8988T (cell line): ENCODE measurements at regions not wholly inside any gene's neighbourhood (a gene's known extent, or its start where the extent isn't known, plus 50 kb on each side); places are given as distances from the start of the nearest gene placed in this dataset.
"Not testable (repeated sequence)": the region's sequence is repeated elsewhere in the genome, so short reads cannot be mapped to it uniquely, and the experiment has no call there.

ENCODE experiments used
- DNase-seq: peaks from one replicate; pipeline ENCODE4 v3.0.0; 2011

DNA sequence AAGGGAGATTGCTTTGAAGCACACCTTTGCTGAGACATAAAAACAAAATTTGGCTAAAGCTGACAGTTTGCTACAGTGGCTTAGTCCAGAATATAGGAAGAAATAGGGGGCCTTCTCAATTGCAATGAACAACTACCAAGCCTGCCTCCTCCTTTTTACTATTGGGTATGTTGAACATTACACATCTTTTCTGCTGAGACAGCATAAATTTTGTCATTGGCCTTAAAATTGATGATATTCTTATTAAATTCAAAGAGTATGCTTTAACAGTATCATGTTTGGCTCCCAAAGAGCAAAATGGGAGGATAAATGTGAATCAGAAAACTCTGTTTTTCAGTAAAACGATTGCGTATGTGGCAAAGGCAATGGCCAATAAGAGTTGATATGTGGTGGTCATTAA lies 721.9 kb upstream of the IGFBP7 start:
- no peak for DNase-seq

DNA sequence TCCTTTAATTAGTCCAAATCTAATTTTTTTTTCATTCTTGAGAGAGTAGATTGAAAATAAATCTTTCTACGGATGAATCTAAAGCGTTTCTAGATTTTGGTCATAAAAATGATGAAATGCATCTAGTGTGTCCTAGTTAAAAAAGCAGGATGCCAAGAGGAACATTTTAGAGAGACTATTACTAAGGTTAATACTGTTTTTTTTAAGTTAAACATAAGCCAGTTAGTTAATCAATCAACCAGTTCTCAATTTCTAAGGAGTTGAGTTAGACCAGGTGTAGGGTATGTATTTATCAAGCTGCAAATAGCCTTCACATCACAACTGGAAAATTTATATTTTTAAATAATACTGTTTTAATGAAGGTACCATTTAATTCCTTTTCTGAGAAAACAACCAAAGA lies 679.5 kb upstream of the IGFBP7 start:
- DNase-seq: no peak

DNA sequence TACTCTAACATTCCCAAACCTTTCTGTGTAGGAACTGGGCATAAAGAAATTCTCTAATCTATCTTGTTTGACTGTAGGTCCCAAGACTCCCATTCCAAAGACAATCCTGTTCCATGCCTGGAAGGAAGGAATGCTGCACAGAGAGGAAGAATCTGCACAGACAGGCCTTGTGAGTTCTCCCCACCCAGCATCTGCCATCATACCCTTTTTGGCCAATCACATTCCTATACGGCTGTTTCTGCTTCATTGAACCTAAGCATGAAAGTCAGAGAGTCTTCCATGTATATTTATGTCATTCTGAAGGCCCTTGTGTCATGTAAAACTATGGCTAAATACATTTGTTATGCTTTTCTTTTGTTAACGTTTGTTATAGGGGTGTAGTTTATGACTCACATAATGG lies 667.7 kb upstream of the IGFBP7 start:
- DNase-seq: no peak

DNA sequence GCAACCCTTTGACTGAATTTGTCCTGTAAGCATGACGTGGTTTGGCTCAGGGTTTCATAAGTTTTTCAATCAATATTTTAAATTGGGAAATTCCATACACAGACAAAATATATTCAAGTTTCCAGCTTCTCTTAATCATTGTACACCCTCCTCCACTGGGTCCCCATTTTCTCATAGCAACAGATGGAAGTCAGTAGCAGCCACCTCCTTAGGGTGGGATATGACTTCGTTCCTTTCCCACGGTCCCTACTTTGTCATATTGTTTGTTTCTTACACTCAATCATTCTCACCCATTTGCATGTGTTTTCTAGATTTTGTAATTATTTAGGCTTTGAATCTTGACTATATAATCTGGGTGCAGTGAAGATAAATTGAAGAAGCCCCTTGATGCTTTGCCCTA lies 664.5 kb upstream of the IGFBP7 start:
- no peak for DNase-seq

DNA sequence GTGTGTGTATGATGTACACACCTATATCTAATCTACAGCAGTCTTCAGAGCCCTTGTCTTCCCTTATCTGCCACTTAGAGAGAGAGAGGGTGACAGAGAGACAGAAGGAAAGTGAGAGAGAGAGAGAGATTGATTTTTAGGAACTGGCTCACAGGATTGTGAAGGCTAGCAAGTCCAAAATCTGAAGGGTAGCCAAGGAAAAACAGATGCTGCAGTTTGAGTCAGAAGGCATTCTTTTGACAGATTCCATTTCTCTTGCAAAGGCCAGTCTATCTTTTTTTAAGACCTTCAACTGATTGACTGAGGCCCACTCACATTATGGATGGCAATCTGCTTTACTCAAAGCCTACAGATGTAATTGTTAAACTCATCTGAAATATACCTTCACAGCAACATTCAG lies 664.0 kb upstream of the IGFBP7 start:
- DNase-seq: no peak

DNA sequence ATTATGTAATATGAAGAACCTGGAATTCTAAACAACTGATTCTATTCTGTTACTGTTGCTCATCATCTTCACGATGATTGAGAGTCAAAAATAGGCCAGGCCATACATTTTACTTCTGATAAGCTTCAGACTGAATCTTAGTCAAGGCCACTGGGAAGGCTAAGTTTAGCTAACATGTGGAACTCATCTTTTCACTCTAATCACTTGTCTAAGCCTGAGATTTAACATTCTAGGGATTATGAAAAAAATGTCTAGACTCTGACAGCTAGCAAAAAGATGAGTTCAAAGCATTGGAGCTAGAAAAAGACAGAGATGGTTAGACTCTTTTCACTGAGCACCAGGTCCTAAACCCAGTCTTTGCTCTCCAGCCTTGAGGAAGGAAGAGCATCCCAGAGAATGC lies 656.2 kb upstream of the IGFBP7 start:
- no peak for DNase-seq

DNA sequence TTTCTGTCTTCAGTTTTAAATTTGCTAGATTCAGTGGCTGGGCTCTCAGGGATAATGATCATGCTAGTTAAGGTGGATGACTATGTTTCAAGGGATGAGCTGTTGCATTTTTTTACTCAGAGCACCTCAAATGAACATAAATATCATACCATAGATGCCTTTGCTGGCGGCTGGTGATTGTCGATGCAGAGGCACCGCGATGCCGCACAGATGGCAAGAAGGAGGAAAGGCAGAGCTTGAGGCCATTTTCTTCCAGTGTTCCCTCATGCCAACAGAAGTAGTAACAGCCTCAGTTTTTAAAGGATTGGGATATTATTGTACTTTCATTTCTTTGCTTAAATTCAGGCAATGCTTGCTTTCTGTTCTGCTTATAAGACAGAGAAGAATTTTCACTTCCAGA lies 654.7 kb upstream of the IGFBP7 start:
- DNase-seq: no peak

DNA sequence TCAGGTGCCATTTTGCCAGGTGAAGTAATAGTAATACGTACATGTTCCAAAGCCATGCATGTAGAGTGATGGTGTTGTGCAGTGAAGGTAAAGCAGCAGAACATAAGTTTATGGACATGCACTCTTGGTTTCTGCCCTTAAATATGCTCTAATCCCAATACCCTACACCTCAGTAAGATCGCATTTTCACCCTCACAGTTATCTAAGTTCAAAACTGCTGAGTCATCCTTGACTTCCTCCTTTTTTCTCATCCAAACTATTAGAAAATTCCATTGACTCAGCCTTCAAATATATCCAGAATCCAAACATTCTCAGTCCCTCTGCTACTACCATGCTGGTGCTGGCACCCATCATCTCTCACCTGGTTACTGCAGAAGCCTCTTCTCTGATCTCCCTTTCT lies 652.9 kb upstream of the IGFBP7 start:
- peak; percentile 3 for DNase-seq

DNA sequence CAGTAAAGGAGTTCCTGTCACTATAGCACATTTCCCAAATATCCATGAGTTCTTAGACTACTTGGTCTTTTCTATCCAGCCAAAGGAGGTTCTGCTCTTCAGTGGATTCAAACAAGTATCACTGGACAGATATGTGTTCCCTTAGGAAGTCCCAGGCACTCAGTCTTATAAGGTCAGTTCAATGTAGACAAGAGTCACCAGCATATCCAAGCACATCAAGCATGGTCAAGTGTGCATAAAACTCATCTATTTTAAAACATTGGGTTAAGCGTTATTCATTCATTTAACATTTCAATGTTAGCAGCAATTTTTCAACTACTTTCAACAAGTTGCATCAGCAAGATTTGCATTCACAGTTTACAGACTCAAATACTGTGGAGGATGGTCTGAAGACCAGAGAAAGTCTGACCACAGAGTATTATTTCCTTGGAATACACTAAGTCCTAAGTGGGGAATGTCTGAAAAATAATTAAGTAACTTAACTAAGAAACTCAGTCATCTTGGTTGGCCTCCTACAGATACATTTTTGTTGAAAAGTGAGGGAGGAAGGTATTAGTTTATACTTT lies 630.5 kb upstream of the IGFBP7 start:
- no peak for DNase-seq

DNA sequence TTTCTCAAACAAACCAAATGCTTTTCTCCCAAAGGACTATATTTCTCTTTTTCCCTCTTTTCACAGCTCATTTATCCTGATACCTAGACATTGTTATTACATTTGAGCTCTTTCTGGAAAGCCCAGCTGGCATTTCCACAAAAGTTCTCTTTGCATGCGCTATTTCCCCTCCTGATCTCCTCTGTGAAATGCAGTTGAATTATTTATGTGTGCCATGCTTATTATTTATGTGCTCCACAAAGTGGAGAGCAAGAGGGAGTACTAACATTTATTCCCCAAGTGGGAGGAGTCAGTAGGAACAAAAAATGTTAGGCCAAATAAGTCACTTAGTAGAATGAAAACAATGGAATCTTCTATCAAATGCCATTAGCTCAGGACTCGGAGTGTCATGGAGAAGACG lies 626.6 kb upstream of the IGFBP7 start:
- no peak for DNase-seq

DNA sequence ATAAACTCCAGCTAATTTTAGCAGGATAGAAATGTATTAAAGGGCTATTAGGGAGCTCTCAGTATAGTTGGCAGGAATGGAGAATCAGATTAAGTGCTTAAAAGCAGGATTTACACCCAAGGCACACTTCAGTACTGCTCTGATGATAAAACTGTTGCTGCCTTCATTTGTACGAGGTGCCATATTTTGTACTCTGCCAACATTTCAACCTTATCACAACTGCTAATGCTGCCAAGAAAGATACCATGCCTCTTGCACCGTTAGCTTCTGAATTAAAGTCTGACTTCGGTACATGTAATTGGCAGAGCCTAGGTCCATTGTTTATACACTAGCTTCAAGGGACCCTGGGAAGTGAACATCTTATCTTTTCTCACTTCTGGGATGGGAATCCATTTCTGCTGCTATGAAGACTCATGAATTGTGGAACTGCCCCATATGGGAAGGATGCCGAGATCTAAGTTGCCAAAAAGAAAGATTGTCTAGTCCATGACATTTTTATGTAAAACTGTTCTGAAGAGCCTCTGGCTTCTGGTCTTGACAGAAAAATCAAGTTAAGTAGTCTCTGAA lies 624.0 kb upstream of the IGFBP7 start:
- no peak for DNase-seq

DNA sequence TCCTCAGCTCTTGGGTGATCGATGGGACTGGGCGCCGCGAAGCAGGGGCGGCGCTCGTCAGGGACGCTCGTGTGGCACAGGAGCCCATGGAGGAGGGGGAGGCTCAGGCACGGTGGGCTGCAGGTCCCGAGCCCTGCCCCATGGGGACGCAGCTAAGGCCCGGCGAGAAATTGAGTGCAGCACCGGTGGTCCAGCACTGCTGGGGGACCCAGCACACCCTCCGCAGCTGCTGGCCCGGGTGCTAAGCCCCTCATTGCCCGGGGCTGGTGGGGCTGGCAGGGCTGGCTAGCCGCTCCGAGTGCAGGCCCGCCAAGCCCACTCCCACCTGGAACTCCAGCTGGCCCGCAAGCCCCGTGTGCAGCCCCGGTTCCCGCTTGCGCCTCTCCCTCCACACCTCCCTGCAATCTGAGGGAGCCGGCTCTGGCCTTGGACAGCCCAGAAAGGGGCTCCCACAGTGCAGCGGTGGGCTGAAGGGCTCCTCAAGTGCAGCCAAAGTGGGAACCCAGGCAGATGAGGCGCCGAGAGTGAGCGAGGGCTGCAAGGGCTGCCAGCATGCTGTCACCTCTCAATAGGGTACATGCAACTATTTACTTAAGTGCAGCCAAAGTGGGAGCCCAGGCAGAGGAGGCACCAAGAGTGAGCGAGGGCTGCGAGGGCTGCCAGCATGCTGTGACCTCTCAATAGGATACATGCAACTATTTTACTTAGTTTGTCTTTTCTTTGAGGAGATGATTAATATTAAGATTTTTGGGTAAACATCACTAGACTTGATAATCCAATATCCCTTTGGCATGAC lies 619.8 kb upstream of the IGFBP7 start:
- not testable (repeated sequence) for DNase-seq

DNA sequence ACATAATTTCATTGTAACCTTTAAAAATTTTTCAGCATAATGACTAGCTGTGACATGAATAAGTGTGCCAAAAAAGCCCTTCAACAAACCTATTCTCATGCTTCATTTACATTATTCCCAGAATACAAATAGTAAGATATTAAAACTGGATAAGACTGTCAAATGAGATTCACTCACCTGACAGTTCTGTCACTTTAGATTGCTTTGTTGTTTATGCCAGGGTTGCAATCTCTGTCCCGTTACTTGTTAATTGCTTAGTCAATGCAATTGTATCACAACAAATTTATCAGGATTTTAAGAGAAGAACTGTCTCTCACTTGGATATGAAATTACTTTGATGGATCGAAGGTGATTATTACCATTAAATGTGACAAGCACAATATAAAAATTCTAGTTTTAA lies 616.0 kb upstream of the IGFBP7 start:
- DNase-seq: no peak

DNA sequence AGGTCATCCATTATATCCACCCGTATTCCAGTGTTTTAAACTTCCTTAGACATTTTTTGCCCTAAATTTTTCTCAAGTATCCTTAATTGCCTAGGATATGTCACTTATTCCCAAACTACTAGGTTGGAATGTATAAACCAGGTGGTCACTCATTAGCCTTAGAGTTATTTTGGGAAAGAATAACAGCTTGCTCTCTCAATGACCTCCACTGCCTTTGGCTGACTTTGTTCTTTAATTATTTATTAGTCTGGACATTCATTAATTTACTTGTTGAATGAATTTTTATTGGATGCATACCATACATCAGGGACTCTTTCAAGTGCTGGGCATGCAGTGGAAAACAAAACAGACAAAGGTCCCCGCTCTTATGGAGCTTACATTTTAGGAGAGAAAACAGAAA lies 609.3 kb upstream of the IGFBP7 start:
- DNase-seq: no peak

DNA sequence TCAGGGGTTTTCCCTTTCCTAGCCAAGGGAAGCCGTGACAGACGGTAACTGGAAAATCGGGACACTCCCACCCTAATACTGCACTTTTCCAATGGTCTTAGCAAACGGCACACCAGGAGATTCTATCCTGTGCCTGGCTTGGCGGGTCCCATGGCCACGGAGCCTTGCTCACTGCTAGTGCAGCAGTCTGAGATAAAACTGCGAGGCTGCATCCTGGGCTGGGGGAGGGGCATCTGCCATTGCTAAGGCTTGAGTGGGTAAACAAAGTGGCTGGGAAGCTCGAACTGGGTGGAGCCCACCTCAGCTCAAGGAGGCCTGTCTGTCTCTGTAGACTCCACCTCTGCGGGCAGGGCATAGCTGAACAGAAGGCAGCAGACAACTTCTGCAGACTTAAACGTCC lies 604.1 kb upstream of the IGFBP7 start:
- DNase-seq: not testable (repeated sequence)

DNA sequence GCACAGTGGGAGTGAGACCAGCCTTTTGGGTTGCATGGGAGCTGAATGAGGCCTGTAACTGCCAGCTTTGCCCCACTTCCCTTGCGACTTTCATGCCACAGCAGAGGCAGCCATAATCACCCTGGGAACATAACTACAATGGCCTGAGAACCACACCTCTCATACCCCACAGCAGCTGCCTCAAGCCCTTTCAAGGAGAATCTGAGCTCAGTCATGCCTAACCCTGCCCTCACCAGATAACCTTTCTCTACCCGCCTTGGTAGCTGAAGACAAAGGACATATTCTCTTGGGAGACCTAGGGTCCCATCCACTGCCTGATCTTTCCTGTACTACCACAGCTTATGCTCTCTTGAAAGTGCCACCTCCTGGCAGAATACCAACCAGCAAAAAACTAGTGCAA lies 599.9 kb upstream of the IGFBP7 start:
- no peak for DNase-seq

DNA sequence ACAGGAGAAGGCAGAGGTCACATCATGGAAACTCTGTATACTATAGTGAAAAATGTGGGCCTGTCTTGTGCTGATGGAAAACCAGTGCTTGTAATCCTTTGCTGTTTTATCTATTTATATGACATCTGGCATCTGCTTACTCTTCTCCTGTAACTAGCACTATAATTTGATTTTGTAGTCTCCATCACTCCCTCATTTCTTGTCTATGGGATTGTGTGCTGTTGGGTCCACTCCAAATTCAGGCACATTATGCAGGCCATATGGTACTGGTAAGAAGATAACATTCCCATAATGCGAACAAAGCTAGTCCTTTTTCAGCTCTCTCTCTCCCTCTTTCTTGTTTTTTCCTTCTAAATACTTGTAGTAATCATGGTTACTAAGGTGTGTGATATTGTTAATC lies 581.2 kb upstream of the IGFBP7 start:
- DNase-seq: no peak

DNA sequence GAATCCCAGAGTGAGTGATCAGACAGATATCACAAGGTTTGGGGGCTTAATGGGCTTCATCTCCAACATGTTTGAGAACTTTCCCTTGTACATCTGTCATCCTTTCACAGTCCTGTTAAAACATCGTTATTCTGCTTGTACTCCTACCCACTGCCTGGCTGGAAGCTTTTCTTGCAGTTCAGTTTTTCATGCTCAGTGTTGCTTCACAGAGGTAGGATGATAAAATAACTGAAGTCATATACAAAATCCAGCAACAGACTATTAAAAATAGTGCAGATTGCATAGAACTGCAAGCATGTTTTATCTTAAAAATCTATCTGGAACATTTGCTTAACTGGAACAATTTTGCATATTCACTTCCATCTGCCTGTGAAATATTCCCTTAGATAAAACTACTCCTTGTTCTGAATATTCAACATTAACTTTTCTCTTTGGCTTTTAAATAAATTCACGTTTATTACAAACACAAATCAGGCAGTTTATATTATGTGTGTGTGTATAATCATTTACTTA lies 579.6 kb upstream of the IGFBP7 start:
- DNase-seq: no peak

DNA sequence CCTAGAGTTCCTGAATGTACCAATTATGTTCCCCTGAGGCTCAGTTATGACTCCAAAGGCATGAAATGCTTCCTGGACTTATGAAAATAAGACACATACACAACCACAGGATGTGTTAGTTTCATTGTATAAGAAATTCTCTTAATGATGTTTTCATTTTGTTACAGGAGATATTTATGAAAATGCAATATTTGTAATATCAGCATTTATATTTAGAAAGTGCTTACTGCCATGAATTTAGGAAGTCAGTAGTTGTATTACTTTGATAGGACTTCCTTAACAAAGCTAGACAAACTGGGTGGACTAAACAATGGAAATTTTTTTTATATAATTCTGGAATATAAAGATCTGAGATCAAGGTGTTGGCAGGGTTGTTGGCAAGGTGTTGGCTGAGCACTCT lies 572.1 kb upstream of the IGFBP7 start:
- DNase-seq: no peak

DNA sequence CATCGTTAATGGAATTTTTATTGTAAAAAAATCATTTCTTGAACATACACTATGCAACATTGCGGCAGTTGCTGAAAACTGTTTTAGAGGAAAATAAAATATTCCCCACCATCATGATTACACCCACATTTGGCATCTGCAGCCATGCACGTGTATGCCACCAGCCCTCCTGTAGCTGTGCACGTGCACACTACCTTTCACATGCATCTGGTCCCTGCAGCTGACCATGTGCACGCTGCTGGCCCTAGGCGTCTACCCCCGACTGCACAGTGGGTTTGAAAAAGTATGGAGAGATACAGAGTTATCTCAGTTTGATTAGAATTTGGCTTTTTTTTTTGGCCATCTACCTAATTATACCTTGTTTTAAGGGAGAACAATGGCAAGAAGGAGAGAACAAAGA lies 569.8 kb upstream of the IGFBP7 start:
- DNase-seq: no peak

DNA sequence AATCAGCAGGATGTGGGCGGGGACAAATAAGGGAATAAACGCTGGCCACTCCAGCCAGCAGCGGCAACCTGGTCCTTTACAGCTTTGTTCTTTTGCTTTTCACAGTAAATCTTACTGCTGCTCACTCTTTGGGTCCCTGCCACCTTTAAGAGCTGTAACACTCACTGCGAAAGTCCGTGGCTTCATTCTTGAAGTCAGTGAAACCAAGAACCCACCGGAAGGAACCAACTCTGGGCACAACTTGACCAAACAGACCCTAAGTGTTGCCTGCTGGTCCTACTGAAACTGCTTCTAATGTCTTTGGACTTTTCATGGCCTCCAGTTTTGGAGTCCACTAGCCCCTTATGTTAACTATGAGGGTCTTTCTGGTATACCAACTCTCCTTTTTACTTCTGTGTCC lies 566.2 kb upstream of the IGFBP7 start:
- no peak for DNase-seq

DNA sequence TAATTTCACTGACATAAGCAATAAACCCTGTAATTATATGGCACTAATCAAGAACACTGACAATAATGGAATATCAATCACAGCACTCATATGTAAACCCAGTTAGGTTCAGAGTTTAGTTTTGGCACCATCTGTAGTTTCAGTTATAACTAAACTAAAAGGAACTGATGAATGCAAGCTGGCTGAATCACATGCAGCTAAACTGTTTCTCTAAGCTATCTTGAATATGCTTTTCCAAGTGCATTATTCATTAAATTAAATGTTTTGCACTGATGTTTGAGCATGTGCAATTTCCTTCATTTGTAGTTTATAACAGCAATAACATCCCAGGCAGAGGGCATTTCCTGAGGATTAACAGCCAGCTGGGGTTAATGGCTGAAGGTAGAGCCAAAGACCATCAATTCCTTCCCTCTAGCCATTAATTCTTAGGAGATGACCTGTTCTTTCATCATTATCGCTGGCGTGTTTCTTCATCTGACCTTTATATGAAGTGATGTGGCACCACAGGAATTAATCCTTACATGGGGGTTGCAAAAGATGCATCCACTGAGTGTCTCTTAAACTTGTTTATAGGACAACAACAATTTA lies 562.8 kb upstream of the IGFBP7 start:
- no peak for DNase-seq

DNA sequence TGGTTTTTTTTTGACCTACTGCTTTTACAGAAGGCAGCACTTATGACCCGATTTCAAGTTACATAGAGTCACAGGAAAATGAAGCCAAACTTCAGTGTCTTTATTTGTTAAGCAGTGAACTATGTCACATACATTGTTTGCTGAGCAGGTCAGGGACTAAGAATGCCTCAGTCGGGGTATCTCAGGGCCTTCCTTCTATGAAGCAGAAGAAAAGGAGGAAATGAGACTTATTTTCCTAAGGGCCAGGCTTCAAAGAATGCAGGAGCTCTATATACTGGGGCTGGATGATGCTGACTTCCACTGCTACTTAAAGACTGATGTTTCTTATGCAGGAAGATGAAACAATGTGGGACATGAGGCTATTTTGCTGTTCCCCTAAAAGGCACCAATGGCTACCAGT lies 558.4 kb upstream of the IGFBP7 start:
- DNase-seq: no peak

DNA sequence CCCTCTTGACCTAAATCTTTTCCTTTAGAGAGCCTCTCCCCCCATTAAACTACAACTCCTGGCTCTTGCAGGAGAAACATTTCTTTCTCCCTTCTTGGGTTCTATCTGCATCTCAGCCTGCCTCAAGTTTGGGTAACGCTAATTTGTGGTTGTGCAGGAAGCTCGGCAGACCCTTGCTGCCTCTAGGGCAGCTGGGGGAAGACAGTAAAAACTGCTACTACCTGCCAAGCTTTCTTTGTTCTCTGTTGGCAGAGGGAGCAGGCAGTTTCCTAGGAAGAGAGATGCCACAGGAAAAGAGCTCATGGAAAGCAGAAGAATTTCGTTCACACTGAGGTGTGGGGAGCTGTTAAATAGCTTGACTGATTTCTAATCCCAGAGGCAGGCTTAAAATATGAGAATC lies 555.6 kb upstream of the IGFBP7 start:
- DNase-seq: no peak
